Bronchial epithelial cell (primary cell): ENCODE measurements at regions not wholly inside any gene's neighbourhood (a gene's known extent, or its start where the extent isn't known, plus 50 kb on each side); places are given as distances from the start of the nearest gene placed in this dataset.

Experiments used
- DNase-seq: peaks from one replicate; pipeline ENCODE4 v3.0.0-alpha.2; 2010; ENCODE audit warnings: low read depth
- FAIRE-seq: peaks from 2 replicates; lab custom pipeline; 2011; peaks lifted over from hg19 to GRCh38; lab: Jason Lieb, UNC
- H3K27me3 ChIP-seq: 2 replicates; pipeline ENCODE4 v1.5.1; 2011; ENCODE audit warnings: low read length; ENCODE audit not compliant: control insufficient read depth, insufficient read depth
- H3K36me3 ChIP-seq: 2 replicates; pipeline ENCODE4 v1.5.1; 2011; ENCODE audit warnings: low read length; ENCODE audit not compliant: control insufficient read depth, insufficient read depth
- H3K4me3 ChIP-seq: 2 replicates; pipeline ENCODE4 v1.5.1; 2011; ENCODE audit warnings: mild to moderate bottlenecking, low read depth, low read length, control low read depth
- CTCF ChIP-seq: IDR thresholded peaks from 2 replicates; pipeline ENCODE4 v1.5.1; 2011; ENCODE audit warnings: mild to moderate bottlenecking, moderate library complexity, low read length, control low read depth, inconsistent platforms; ENCODE audit not compliant: insufficient read depth, severe bottlenecking

- H3K27me3 ChIP-seq: no peaks in the 10 kb centered on the region
- no peak for TF ChIP-seq CTCF
- H3K4me3 ChIP-seq: no peak overlapping the region
- FAIRE-seq (no peak), DNase-seq (no peak)
- no peaks in the 10 kb centered on the region for H3K36me3 ChIP-seq
Measured at GRCh38 chr16:86357950-86358349, 152.4 kb upstream of the FOXF1 start.

- Histone ChIP-seq H3K36me3 (no peaks in the 10 kb centered on the region), H3K27me3 (no peaks in the 10 kb centered on the region), H3K4me3 (no peak overlapping the region)
- DNase-seq: no peak
- no peak for FAIRE-seq
- TF ChIP-seq CTCF: no peak
Measured at GRCh38 chr16:86359571-86359970, 150.8 kb upstream of the FOXF1 start.

- no peak for TF ChIP-seq CTCF
- no peak for FAIRE-seq
- Histone ChIP-seq H3K27me3 (no peaks in the 10 kb centered on the region), H3K36me3 (no peaks in the 10 kb centered on the region), H3K4me3 (no peak overlapping the region)
- no peak for DNase-seq
Measured at GRCh38 chr16:86362155-86362849, 148.0 kb upstream of the FOXF1 start.

- no peak for TF ChIP-seq CTCF
- FAIRE-seq (no peak), DNase-seq (peak; percentile 2)
- Histone ChIP-seq H3K4me3 (no peak overlapping the region), H3K27me3 (no peaks in the 10 kb centered on the region), H3K36me3 (no peaks in the 10 kb centered on the region)
Measured at GRCh38 chr16:86363057-86363490, 147.3 kb upstream of the FOXF1 start.

- Histone ChIP-seq H3K4me3 (no peak overlapping the region), H3K36me3 (no peaks in the 10 kb centered on the region), H3K27me3 (no peaks in the 10 kb centered on the region)
- DNase-seq (no peak), FAIRE-seq (no peak)
- TF ChIP-seq CTCF: no peak
Measured at GRCh38 chr16:86363836-86364618, 146.3 kb upstream of the FOXF1 start.
